Spleen (tissue), 11 donors: ENCODE measurements at regions not wholly inside any gene's neighbourhood (a gene's known extent, or its start where the extent isn't known, plus 50 kb on each side); places are given as distances from the start of the nearest gene placed in this dataset.
A peak's percentile ranks its signal among the peaks of the same experiment; 100 is the strongest.
"Not testable (repeated sequence)": the region's sequence is repeated elsewhere in the genome, so short reads cannot be mapped to it uniquely, and the experiment has no call there.

Experiments
- DNase-seq: peaks from one replicate; pipeline ENCODE4 v3.0.0-alpha.2; 2020
- H3K27ac ChIP-seq, 8 donors: fragments of 200-600 bp; sonication (generic) in 7 of 8; 1 replicate in 4 of 8; 2 replicates in 4 of 8; pipeline versions ENCODE4 v1.5.0 to v1.8.0; 2016 to 2021; ENCODE audit warnings: inconsistent platforms in 4 of 8, mild to moderate bottlenecking in 4 of 8, moderate library complexity in 1 of 8
- H3K27me3 ChIP-seq, 7 donors: fragments of 200-600 bp; sonication (generic) in 6 of 7; replicated peaks in 1 of 7; 1 replicate in 4 of 7; 2 replicates in 3 of 7; pipeline versions ENCODE4 v1.5.0 to v1.8.0; 2016 to 2021; ENCODE audit warnings: inconsistent platforms in 3 of 7, mild to moderate bottlenecking in 1 of 7
- H3K36me3 ChIP-seq, 6 donors: fragments of 200-600 bp; sonication (generic) in 5 of 6; 1 replicate in 4 of 6; 2 replicates in 2 of 6; pipeline versions ENCODE4 v1.5.0 to v1.8.0; 2016 to 2021; ENCODE audit warnings: inconsistent platforms in 2 of 6
- H3K4me1 ChIP-seq, 6 donors: fragments of 200-600 bp; sonication (generic) in 5 of 6; 1 replicate in 3 of 6; 2 replicates in 3 of 6; pipeline versions ENCODE4 v1.5.0 to v1.8.0; 2016 to 2021; ENCODE audit warnings: inconsistent platforms in 3 of 6
- H3K4me3 ChIP-seq, 8 donors: fragments of 200-600 bp; sonication (generic) in 7 of 8; 1 replicate in 4 of 8; 2 replicates in 4 of 8; pipeline versions ENCODE4 v1.5.0 to v1.8.0; 2016 to 2021; ENCODE audit warnings: inconsistent platforms in 4 of 8, mild to moderate bottlenecking in 4 of 8, moderate library complexity in 2 of 8
- H3K9me3 ChIP-seq, 8 donors: fragments of 200-600 bp; sonication (generic) in 7 of 8; 1 replicate in 4 of 8; 2 replicates in 4 of 8; pipeline versions ENCODE4 v1.5.0 to v1.8.0; 2016 to 2021; ENCODE audit warnings: inconsistent platforms in 4 of 8
- POLR2A ChIP-seq, 3 donors: fragments of 450-650 bp; IDR thresholded peaks; one replicate each; pipeline ENCODE4 v1.5.1; 2017; ENCODE audit warnings: antibody characterized with exemption in 3 of 3, mild to moderate bottlenecking in 1 of 3
- POLR2AphosphoS5 ChIP-seq, 3 donors: sonication (generic); formaldehyde crosslinking; IDR thresholded peaks; one replicate each; pipeline ENCODE4 v1.5.1; 2017; ENCODE audit warnings: antibody characterized with exemption in 3 of 3
- WGBS, 5 donors: extraction: QIAGEN DNeasy Blood & Tissue Kit in 3 of 5; methylation state at CpG; one replicate each; pipeline versions ENCODE4 v1.1.5 to v1.1.7; 2013 to 2018; 5-methylcytosine and 5-hydroxymethylcytosine counted together
- intact Hi-C: fragments of 100-400 bp; cut with DNase I; formaldehyde crosslinking; loops from one replicate; pipeline ENCODE4 v1.15.0; 2023; ENCODE audit warnings: low total_unique reads
- TF ChIP-seq, protein P1 (sequence below), 11 experiments: fragments of 200-600 bp in 7 of 11; fragments of 450-650 bp in 4 of 11; sonication (generic) in 4 of 11; IDR thresholded peaks in 8 of 11; conservative IDR thresholded peaks in 3 of 11; 1 replicate in 7 of 11; 2 replicates in 4 of 11; pipeline versions ENCODE4 v1.4.0 to v1.8.0; 2016 to 2021; ENCODE audit warnings: antibody characterized with exemption in 11 of 11, inconsistent platforms in 4 of 11, mild to moderate bottlenecking in 1 of 11
- donor health status: healthy with polysubstance abuse.
- donor health status: DM: no; HTN: no; CAD: no; lungs with moderate emphysema.
- donor health status: DM: no; HTN: no; CAD: no.
- donor health status: Bipolar disorder and iron deficiency.
- donor health status: healthy.
- donor health status: DM: no; HTN: no; CAD: no.
- donor health status: DM: yes; HTN: yes; CAD: no.

GRCh38 chr9:65449423-65449822 is 164.4 kb upstream of the FOXD4L5 start:
- Histone ChIP-seq H3K27ac (no peak overlapping the region), H3K36me3 (no peaks in the 10 kb centered on the region), H3K4me3 (no peak overlapping the region), H3K4me1 (no peaks in the 10 kb centered on the region), H3K9me3 (peaks cover 0 to 45% (median 13%) of the 10 kb centered on the region in 8 donors), H3K27me3 (no peaks in the 10 kb centered on the region)
- WGBS, 5 donors: 65 to 84% (median 70%) methylated on average over 3 to 6 of the region's 6 CpGs
- TF ChIP-seq, protein P1, sequence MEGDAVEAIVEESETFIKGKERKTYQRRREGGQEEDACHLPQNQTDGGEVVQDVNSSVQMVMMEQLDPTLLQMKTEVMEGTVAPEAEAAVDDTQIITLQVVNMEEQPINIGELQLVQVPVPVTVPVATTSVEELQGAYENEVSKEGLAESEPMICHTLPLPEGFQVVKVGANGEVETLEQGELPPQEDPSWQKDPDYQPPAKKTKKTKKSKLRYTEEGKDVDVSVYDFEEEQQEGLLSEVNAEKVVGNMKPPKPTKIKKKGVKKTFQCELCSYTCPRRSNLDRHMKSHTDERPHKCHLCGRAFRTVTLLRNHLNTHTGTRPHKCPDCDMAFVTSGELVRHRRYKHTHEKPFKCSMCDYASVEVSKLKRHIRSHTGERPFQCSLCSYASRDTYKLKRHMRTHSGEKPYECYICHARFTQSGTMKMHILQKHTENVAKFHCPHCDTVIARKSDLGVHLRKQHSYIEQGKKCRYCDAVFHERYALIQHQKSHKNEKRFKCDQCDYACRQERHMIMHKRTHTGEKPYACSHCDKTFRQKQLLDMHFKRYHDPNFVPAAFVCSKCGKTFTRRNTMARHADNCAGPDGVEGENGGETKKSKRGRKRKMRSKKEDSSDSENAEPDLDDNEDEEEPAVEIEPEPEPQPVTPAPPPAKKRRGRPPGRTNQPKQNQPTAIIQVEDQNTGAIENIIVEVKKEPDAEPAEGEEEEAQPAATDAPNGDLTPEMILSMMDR (IDR thresholded peaks at IDR 0.05 in 8 of 11, conservative IDR thresholded peaks at IDR 0.05 in 3 of 11): no peak
- no peak for TF ChIP-seq POLR2A (IDR thresholded peaks at IDR 0.05)
- no peak for TF ChIP-seq POLR2AphosphoS5 (IDR thresholded peaks at IDR 0.05)
- peak; percentile 35 for DNase-seq
- intact Hi-C loops: no loop called here

GRCh38 chr9:65447146-65447545 is 162.1 kb upstream of the FOXD4L5 start:
- H3K4me3 ChIP-seq, H3K36me3 ChIP-seq, H3K27ac ChIP-seq, H3K4me1 ChIP-seq, H3K27me3 ChIP-seq, intact Hi-C loops: not testable (repeated sequence)
- WGBS, 5 donors: 71 to 87% (median 75%) methylated on average over 5 to 7 of the region's 7 CpGs
- DNase-seq: peak; percentile 39
- peaks cover 0 to 51% (median 6%) of the 10 kb centered on the region in 8 donors for H3K9me3 ChIP-seq

- WGBS, 5 donors: 79 to 88% (median 85%) methylated on average over 7 of the region's 7 CpGs
- H3K36me3 ChIP-seq, intact Hi-C loops, H3K4me3 ChIP-seq, H3K4me1 ChIP-seq, DNase-seq, H3K27me3 ChIP-seq, H3K27ac ChIP-seq: not testable (repeated sequence)
- peaks cover 0 to 51% (median 8%) of the 10 kb centered on the region in 8 donors for H3K9me3 ChIP-seq
These were observed 161.0 kb upstream of the FOXD4L5 start for GRCh38 chr9:65445991-65446390.

DNA sequence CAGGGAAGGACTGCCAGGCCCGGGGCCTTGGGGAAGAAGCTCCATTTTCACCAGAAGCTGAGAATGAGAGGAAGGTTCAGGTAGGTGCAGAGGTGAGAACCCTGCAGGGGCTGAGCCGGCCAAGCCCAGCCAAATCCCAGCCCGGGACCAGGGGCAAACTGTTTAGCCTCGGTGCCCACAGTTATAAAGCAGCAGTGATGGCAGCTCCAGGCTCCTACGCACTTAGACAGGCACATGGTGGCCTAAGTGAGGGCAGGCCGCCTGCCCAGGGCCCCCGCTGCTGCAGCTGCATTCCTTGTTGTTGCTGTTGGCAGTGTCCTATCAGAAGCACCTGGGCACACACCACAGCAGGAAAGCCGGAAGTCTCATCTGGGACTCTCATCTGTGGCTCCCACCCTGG is 159.9 kb upstream of the FOXD4L5 start:
- TF ChIP-seq POLR2AphosphoS5 (IDR thresholded peaks at IDR 0.05): no peak
- TF ChIP-seq POLR2A (IDR thresholded peaks at IDR 0.05): no peak
- TF ChIP-seq, protein P1 (IDR thresholded peaks at IDR 0.05 in 8 of 11, conservative IDR thresholded peaks at IDR 0.05 in 3 of 11): no peak
- Histone ChIP-seq H3K27me3 (no peaks in the 10 kb centered on the region), H3K4me1 (no peaks in the 10 kb centered on the region), H3K9me3 (peaks cover 0 to 42% (median 8%) of the 10 kb centered on the region in 8 donors), H3K36me3 (no peaks in the 10 kb centered on the region), H3K4me3 (no peak overlapping the region), H3K27ac (no peak overlapping the region)
- intact Hi-C loops: no loop called here
- WGBS, 5 donors: 69 to 94% (median 80%) methylated on average over 8 of the region's 8 CpGs
- DNase-seq: no peak

DNA sequence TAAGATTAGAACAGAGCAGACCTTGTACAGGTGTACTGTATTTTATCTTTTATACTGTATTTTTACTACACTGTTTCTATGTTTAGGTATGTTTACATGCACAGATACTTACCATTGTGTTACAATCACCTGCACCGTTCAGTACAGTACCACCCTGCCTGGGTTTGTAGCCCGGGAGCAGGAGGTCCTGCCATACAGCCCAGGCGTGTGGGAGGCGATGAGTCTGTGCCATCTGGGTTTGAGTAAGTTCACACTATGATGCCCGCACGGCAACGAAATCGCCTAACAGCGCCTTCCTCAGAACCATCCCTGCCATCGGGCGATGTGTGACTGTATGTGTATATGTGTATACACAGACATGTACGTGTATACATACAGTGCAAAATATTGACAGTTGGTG is 157.1 kb upstream of the FOXD4L5 start:
- H3K9me3 ChIP-seq: peaks cover 0 to 33% (median under 1%) of the 10 kb centered on the region in 8 donors
- 89 to 94% (median 91%) methylated on average over 11 to 12 of the region's 12 CpGs for WGBS, 5 donors
- H3K4me3 ChIP-seq, intact Hi-C loops, H3K36me3 ChIP-seq, H3K27ac ChIP-seq, H3K27me3 ChIP-seq, H3K4me1 ChIP-seq: not testable (repeated sequence)
- DNase-seq: peak; percentile 47

DNA sequence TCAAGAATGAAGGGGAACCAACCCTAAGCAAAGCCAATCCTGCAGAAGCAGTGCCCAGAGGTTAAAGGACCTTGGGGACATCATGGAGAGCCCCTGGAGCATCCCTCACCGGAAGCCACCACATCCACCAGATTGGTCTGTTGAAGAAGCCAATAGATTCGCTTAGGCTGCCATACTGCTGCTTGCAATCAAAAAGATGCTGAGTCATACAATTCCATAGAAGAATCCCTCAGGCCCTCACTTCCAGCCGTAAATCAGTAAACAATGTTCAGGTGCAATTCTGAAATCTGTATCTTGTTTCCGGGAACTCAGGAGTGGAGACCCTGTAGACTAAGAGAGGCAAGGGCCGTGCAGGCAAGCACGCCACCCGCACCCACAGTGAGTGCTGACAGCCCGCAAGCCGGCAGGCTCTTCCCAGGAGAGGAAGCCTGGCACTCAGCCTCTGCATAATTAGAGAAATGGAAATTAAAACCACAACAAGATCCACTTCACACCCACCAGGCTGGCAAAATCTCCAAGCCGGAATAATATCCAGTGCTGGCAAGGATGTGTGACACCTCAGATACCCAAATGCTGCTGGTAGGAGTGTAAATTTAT is 156.4 kb upstream of the FOXD4L5 start:
- H3K4me1 ChIP-seq, intact Hi-C loops, H3K36me3 ChIP-seq, H3K27me3 ChIP-seq, H3K4me3 ChIP-seq, DNase-seq, H3K27ac ChIP-seq: not testable (repeated sequence)
- H3K9me3 ChIP-seq: peaks cover 0 to 35% (median 4%) of the 10 kb centered on the region in 8 donors
- WGBS, 5 donors: 88 to 96% (median 94%) methylated on average over 8 to 10 of the region's 10 CpGs
